DMS114 treated with DMSO at 0.1 percent for 48 hours (cell line): ENCODE measurements at regions not wholly inside any gene's neighbourhood (a gene's known extent, or its start where the extent isn't known, plus 50 kb on each side); places are given as distances from the start of the nearest gene placed in this dataset.
A peak's percentile ranks its signal among the peaks of the same experiment; 100 is the strongest.

Experiments
- DNase-seq: peaks from one replicate; lab custom pipeline; 2025; ENCODE audit not compliant: unreplicated experiment; lab: John Stamatoyannopoulos, UW

DNA sequence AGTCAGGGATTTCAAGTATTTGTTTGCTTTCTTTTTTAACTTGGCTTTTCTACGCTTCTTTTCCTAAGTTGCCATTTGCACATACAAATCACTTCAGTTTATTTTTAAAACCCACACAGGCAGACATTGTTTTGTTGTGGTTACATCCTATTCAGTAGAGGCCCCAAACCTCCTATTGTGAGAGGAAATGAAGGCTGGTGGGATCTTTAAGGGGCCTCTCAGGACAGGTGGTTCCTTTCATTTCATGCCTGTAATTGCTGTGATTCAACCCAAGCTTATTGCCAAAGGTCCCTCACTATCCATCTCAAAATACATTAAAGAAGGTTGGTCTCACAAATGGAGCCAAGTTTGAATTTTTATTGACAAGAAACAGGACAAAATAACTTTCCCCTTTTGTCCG, 257.1 kb downstream of the ADAMTS20 start:
- DNase-seq: no peak

DNA sequence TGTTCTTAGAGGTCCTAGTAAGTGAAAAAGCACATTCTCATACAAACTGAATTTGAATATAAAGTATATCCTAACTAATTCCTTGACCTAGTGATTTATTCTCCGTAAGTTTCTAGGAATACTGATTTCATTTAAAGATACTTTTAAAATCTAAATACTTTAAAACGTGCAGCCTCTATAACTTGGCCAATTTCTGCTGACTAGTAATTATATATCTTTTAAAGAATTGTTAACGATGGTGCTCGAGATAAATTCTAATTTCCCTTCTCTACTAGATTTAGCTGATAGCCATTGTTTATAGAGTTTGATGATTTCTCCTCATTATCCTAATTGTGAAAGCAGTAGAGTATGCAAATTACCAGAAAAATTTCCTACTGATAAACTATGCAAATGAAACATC, 257.9 kb downstream of the ADAMTS20 start:
- DNase-seq: no peak

DNA sequence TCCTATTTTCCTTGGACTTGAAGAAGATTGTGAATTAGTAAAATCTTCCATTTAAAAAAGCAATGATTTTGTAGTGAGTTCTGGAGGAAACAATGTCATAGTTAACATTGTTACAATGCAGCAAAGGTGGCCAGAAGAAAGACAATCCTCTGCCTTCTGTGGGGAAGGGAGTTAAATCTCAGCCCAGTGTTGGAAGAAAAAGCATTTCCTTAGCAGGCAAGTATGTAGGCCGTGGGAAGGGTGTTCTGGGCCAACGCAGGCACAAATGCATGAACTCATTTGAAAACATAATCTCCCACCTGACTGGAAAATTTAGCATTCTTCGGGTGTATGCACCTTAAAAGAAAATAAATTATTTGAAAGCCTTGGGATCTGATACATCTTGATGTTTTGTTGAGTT, 258.6 kb downstream of the ADAMTS20 start:
- DNase-seq: no peak

DNA sequence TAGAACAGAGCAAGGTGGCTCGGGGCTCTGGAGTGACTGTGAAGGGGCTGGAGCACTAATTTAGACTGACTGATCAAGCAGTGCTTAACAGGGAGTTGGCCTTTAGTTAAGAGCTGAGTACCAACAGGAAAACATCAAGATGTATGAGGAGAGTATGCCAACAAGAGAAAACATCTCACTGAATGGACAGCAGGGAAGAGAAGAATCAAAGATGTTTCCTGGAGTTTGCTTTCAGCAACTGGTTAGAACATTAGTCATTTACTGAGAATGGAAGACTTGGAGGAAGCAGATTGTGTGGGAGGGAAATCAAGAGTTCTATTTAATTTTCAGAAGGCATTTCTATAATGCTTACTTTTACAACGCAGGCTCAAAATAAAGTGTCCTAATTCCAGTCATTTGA, 259.3 kb downstream of the ADAMTS20 start:
- no peak for DNase-seq

DNA sequence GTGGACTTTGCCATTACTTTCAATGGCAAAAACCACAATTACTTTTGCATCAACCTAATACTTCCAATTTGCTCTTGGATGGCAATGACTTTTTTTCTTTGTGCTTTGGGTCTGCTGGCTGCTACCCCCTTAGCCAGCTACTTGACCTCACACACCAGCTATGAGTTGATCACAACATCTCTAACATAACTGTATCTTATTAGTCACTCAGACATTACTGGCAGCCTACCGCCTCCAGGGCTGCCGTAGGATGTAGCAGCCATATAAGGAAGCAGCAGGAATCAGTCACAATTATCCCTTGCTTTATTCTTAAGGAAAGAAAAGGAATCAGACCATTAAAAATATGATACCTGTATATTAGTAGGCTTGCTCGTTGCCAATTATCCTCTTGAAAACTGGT, 260.5 kb downstream of the ADAMTS20 start:
- DNase-seq: no peak

DNA sequence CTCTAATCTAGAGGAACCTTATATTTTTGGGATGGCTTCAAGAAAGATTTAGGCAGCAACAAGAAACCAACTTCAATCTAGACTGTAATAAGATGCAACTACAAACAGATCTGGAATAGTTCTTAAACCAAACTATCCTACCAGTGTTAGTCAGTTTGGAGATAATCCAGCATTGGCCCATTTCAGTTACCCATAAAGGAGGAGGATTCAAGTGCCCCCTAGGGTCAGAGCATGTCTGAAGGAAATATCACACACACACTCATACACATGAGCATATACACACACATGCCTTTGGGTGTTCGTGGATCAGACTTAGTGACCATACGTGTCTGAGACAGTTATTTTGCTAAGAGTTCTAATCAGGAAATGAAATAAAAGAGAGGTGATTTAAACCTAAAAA, 261.2 kb downstream of the ADAMTS20 start:
- no peak for DNase-seq

DNA sequence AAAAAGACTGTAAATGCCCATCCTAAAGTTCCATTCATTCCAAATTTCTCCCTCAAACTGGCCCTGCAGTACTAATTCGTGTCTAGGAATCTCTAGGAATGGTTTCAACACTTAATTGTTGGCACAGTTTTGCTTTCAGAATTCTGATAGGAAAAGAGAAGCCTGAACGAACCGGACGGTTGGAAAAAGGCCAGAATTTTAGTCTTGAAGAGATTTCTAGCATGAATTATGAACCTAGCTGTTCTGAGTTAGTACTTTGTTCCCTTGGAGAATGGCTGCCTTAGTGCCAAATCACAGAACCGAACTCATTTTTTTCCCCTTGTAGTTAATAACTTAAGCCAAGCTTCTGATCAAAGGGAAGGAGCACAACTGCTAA, 262.6 kb downstream of the ADAMTS20 start:
- DNase-seq: no peak

DNA sequence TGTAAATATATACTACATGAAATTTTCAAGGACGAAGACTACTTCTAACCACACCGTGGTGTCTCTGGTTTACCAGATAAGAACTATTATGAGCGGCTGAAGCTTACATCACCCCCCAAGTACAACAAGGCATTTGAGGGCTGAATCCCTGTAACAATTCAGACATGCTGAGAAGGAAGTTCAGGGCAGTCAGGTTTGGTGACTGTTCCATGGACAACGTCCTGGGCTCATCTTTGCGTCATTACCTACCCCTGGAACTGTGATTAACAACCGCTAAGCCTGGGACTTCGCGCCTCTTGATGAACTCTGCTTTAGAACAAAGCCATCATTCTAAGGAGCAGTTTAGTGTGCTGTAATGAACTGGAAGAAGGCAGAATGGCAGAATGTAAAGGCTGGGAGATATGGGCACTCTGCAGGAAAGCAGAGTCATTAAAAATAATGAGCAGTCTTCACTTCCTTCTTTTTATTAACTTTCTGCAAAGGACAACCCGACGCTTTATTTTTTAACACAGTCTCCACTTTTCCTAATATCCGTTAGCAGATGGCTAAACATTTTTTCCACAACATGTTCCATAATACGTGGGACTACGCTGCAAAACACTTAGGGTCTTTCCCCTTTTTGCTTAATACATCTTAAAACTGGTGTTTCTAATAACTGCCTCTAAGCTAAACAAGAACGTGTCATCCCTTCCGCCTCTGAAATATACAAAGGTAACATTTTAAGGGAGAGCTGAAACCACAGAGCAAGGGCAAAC, 263.2 kb downstream of the ADAMTS20 start:
- no peak for DNase-seq

DNA sequence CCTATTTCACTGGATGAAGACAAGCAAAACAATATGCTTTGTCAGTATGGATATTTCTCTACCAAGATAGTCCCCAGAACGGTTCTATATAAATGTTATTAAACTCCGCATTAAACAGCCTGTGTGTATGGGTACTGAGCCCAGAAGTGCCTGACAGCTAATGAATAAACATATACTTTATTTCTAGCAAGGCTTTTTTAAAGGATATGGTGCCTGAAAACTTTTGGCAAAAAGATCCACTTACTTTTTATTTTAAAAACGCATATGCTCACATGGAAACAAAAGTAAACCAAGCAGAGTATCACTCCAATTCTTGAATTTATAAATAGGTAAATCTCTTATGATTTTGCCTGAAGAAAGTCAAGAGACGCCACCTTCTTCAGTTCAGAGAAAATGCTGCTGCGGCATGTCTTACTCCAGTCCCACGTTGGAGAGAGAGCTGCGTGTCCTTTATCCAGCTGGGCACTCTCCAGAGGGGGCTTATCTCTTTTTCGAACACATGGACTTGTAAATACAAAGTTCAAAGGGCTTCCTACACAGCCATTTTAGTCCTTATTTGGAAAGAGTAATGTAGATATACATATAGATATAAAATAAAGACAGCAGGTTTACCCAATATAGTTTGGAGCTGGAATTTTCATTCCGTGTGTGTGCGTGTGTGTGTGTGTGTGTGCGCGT, 264.2 kb downstream of the ADAMTS20 start:
- no peak for DNase-seq

DNA sequence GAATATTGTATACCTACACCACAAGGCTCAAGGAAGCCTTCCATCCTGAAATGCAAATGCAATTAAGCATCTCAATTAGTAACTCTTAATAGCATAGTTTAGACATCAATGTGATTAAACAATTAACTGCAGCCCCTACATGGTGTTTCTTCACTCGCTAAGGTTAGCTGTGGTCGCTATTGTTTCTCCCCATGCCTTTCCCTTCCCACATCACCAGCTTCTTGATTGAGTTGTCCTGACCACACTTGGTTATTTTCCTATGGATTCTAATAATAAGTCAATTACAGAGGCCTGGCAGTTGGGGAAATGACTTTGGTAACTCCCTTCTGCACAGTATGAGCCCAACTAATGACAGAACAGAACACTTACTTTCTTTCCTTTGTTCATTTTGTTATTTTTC, 265.0 kb downstream of the ADAMTS20 start:
- DNase-seq: no peak

DNA sequence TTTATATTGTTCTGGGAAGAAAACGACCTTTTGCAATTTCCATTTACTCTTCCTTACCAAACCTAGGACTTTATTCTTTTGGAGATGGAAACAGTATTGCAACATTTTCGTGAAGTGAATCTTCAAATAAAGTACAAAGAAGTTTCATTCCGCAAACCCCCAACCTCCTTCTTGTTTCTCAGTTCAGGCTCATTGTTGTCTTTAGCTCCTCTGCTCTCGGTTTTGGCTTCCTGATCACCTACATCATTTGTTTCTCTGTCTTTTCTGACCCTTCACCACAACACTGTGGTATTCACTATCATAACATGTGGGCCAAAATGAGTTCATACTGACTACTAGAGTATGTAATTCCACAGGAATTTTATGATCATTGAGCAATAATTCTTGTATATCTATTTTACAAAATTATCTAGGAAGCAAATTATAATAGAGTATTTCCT, 266.8 kb downstream of the ADAMTS20 start:
- no peak for DNase-seq

DNA sequence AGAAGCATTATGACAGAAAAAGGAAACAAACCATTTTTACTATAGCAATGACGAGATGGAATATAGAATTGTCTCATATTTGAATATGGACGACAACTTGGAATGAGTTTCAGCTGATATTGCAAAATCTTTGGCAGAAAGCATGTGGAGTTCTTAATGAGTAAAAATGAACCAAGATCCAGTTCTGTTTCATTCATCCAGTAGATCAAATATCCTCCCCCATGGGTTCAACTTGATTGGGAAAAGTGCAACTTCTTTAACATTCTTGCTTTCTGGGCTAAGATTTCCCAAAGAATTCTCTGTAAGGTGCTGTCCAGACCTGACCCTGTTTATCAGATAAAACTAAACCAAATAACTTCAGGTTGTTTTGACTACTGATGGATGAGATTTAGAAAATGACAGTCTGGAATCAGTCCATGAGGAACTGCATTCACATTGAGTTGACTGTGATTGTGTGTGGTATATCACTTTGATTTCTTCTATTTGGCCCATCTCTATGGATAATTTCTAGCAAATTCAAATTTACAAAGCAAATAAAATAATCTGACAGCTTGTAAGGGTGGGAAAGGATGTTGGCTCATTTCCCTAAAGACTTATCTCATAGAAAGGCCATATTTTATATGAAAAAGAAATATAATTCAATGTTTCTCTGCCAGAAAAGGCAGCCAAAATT, 267.4 kb downstream of the ADAMTS20 start:
- DNase-seq: no peak

DNA sequence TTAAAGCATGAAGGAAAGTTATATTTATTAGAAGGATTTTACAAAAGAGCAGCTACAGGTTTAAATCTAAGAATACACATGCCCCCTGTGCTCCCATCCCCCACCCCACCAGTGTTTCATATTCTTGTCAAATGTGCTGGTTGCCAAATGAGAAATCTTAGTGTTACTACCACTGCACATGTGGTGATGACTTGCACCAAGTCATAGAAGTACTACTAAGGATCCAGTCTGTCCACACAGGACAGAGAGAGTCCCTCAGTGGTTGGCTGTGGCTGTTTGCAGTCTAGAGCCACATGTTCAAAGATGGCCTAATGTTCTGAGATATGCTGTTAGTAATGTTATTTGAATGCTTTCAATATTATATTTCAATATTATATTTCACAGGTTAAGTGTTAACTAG, 268.8 kb downstream of the ADAMTS20 start:
- no peak for DNase-seq

DNA sequence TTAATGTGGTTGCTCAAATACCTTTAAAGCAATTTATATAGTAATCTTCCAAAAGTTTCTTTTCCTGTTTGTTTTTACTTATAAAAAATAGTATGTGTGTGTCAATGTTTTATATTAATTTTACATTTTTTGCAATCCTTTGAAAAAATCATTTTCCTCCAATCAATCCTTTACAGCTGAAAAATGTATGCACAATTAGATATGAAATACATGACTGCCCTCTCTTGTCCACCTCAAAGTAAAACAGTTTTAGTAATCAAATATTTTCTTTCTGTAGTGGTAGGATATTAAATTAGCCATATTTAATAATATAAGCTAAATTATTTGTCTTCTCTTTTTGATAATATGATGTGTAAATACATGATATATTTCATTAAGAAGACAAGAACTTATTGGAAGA, 269.9 kb downstream of the ADAMTS20 start:
- DNase-seq: peak; percentile 25

DNA sequence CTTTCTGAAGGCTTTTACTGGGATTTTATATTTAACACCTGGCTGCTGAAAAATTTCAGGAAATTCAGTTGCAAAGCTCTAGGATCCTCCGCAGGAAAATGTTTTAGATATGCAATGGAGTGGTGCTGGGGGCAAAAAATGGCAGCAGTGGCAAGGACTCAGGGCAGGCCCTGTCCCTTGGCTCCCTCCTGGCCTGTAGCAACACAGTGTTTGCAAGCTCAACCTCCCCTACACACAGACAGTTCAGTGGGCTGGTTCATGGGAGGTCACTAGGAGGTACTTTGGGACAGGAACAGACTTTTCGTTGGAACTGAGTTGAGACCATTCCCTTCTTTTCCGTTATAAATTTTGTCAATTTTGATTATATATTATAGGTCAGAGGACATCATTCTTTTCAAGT, 270.4 kb downstream of the ADAMTS20 start:
- no peak for DNase-seq

DNA sequence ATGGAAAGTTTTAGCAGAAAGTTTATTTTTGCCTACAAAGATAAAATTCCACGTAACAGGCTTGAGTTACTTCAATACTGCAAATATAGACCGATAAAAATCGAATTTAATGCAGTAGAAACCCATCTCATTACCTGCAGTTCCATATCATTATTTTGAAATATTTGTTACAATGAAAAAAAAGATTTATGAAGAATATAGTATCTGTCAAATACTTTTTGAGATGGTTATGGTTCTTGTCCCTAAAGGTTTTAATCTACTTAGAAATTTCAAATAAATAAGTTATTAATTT, 273.5 kb downstream of the ADAMTS20 start:
- DNase-seq: no peak

DNA sequence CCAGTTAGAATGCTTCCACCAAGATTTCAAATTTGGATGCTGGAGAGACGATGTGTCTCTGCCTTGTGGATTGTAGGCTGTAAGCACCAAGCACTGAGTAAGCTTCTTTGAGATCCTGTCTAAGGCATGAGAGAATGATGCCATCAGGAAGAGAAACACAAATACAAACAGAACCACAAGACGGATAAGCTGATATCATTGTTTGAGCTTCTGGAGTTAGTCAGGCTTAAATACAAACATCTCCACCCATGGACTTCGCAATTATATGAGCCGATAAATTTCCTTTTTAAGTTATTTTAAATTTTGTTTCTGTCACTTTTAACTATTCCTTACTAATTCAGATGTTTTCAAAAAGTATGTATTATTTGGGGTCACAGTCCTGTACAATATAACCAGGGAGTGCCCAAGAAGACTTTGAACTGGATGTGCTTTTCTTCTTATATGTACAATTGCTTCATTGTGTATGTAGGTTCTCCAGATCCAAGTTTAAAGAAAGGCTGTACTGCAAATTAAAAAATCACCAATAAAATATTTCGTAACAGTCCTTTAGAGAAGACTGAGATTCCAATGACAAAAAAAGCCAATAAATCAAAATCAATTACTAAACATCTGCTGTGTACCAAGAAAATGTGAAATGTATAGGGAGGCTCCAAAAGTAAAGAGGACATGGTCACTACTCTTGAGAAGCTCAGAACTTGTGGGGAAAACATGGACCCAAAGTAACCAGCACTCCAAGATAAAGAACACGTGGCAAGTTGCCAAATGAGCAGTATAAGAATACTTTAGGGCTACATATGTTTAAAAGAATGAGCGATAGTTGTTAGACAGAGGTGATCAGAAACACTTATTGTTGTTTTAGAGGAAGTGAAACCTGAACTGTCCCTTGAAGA, 274.1 kb downstream of the ADAMTS20 start:
- DNase-seq: no peak

DNA sequence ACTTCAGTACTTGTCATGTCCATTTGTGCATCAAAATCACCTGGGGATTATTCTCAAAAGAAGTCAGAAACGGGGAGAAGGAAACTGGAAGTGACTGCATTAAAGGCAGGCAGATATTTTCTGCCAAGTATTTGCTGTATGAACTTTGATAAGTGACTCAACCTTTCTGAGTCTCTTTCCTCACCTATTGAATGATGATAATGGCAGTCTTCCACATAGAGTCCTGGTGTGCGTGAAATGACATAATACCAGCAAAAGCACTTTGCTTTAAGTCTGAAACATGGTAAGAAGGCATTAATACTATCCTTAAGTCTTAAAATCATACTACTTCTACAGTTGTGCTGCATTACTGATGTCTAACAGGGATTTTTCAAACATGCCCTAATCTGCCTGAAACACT, 278.5 kb downstream of the ADAMTS20 start:
- no peak for DNase-seq

DNA sequence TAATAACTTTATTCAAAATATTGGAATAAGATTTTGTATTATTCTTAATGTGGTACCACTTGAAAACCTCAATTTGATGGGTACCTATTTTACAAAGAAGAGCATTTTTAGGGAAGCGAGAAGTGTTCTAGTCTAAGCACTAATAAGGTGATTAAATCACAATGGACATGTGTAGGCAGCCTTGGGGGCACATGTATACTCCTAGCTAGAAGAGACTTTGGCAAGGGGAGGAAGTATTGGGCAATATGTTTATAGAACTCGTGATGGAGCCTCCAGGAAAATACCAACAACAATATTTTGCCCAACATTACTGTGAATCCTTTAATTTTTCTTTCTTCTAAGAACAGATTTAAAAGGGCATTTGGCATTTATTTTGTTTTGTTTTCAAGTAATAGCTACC, 280.3 kb downstream of the ADAMTS20 start:
- DNase-seq: no peak

DNA sequence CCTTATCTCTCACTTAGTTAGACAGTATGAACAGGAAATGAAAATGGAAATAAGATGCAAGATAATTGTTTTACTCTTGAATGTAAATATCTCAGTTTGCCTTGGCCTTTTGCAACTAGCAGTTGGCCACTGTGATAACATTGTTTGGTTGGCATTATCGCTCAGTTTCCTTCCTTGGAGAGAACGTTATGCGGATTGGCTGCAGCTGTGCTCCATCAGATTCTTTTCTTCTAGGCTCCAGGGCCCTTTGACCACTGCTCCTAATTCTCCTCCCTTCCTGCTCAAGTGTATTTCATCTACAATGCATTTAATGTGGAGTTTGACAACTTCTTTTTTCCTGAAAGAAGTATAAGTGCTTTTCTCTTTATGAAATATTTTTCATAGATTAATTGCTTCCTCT, 284.2 kb downstream of the ADAMTS20 start:
- no peak for DNase-seq

DNA sequence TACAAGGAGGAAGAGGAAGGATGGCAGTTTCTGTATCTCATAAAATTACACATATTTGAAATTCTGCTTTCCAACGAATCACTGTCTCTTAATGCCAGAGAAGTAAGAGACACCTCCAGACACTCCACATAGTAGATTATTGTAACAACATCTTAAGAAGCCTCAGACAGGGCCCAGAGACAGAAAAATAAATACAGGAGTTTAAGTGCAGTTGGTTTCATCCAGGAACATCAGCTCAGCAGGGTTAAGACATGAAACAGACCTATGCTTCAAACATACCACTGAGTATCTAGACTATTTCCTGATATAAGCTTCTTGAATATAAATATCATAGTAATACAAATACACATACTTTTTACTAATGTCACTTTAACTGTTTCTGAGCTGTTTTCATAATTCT, 290.3 kb downstream of the ADAMTS20 start:
- DNase-seq: no peak
